ENCODE measurements at regions not wholly inside any gene's neighbourhood (a gene's known extent, or its start where the extent isn't known, plus 50 kb on each side); places are given as distances from the start of the nearest gene placed in this dataset.

- in situ Hi-C loops (cut with MboI; ENCODE audit: low pct_ligation_motif_present in 1 of 4, low pct_unique_long_range_greater_than_20kb in 1 of 4, low sequenced_read_pairs in 3 of 4), result no loop called here
- TF ChIP-seq POLR2AphosphoS5 (IDR thresholded peaks at IDR 0.05), result no peak
- TF ChIP-seq POLR2A (IDR thresholded peaks at IDR 0.05), result no peak
- TF ChIP-seq, protein P1, sequence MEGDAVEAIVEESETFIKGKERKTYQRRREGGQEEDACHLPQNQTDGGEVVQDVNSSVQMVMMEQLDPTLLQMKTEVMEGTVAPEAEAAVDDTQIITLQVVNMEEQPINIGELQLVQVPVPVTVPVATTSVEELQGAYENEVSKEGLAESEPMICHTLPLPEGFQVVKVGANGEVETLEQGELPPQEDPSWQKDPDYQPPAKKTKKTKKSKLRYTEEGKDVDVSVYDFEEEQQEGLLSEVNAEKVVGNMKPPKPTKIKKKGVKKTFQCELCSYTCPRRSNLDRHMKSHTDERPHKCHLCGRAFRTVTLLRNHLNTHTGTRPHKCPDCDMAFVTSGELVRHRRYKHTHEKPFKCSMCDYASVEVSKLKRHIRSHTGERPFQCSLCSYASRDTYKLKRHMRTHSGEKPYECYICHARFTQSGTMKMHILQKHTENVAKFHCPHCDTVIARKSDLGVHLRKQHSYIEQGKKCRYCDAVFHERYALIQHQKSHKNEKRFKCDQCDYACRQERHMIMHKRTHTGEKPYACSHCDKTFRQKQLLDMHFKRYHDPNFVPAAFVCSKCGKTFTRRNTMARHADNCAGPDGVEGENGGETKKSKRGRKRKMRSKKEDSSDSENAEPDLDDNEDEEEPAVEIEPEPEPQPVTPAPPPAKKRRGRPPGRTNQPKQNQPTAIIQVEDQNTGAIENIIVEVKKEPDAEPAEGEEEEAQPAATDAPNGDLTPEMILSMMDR (IDR thresholded peaks at IDR 0.05), result no peak
- TF ChIP-seq EP300 (IDR thresholded peaks at IDR 0.05; ENCODE audit: low read depth), result no peak
- peaks cover 51% of the 10 kb centered on the region for H3K27me3 ChIP-seq
- H3K27ac ChIP-seq, result no peak overlapping the region
- no peak overlapping the region for H3K4me3 ChIP-seq
- intact Hi-C loops (cut with DNase I; ENCODE audit: low total_unique reads), result no loop called here
- 72 to 79% methylated on average over 2 of the region's 2 CpGs for WGBS, 2 donors (ENCODE audit: low coverage in 1 of 2)
- peaks cover 0 to 4% (median 0%) of the 10 kb centered on the region in 4 donors for H3K4me1 ChIP-seq
- no peaks in the 10 kb centered on the region for H3K9me3 ChIP-seq
- H3K36me3 ChIP-seq, result no peaks in the 10 kb centered on the region
- no peak for DNase-seq
Observed at GRCh38 chr1:148355976-148356375, 127.1 kb downstream of the PPIAL4G start.

DNA sequence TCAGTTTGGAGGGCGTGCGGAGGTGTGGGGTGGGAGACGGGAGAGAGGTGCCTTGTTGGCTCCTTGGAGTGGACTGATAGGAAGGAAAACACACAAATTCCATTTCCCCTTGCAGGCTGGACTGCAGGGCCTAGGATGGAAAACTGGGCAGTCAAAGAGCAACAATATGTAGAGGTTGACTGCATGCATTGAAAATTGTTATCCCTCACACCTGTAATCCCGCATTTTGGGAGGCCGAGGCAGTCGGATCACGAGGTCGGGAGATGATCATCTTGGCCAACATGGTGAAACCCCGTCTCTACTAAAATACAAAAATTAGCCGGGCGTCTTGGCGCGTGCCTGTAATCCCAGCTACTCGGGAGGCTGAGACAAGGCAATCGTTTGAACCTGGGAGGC lies 128.2 kb downstream of the PPIAL4G start:
- H3K36me3 ChIP-seq, result no peaks in the 10 kb centered on the region

DNA sequence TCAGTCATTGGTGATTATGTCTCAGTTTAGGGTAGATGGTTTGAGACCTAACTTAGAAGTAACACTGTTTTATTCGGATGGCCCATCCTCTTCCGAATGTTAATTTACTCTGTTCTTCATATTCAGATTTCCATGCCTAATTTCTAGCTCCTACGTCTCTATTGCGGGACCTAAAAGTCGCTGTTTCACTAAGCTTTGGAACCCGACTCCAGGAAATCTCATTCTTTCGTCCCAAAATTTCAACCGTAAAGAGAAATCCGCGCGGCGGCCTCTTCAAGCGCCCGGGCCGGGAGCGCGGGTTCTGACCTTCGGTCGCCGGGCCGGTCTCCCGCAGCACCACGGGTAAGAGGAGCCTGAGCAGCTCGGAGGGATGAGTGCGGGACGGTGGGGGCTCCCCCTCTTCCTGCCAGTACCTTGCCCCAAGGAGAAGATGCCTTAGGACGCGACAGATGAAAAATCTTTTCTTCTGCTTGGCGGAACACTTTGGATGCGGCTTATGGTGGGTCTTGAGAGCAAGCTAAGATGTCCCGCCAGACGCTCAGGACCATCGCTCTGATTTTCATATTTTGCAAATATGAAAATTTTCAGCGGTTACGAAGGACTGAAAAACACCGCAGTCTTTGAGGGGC lies 128.7 kb downstream of the PPIAL4G start:
- H3K9me3 ChIP-seq, result no peaks in the 10 kb centered on the region
- no peak overlapping the region for H3K4me3 ChIP-seq
- no peaks in the 10 kb centered on the region for H3K4me1 ChIP-seq
- in situ Hi-C loops (cut with MboI; ENCODE audit: low pct_ligation_motif_present in 1 of 4, low pct_unique_long_range_greater_than_20kb in 1 of 4, low sequenced_read_pairs in 3 of 4) (no loop called here), intact Hi-C loops (cut with DNase I; ENCODE audit: low total_unique reads) (no loop called here)
- TF ChIP-seq EP300 (IDR thresholded peaks at IDR 0.05; ENCODE audit: low read depth), result no peak
- no peak for TF ChIP-seq POLR2AphosphoS5 (IDR thresholded peaks at IDR 0.05)
- TF ChIP-seq, protein P1 (IDR thresholded peaks at IDR 0.05), result no peak
- TF ChIP-seq POLR2A (IDR thresholded peaks at IDR 0.05), result no peak
- H3K36me3 ChIP-seq, result no peaks in the 10 kb centered on the region
- DNase-seq, result no peak
- no peak overlapping the region for H3K27ac ChIP-seq
- peaks cover 49% of the 10 kb centered on the region for H3K27me3 ChIP-seq
- WGBS, 2 donors (ENCODE audit: low coverage in 1 of 2), result 22 to 57% methylated on average over 7 to 36 of the region's 36 CpGs

More for the DNA sequence above, 128.2 kb downstream of the PPIAL4G start:
- DNase-seq, result no peak
- H3K27ac ChIP-seq, result no peak overlapping the region
- H3K27me3 ChIP-seq, result peaks cover 47% of the 10 kb centered on the region
- no peaks in the 10 kb centered on the region for H3K9me3 ChIP-seq
- intact Hi-C loops (cut with DNase I; ENCODE audit: low total_unique reads) (no loop called here), in situ Hi-C loops (cut with MboI; ENCODE audit: low pct_ligation_motif_present in 1 of 4, low pct_unique_long_range_greater_than_20kb in 1 of 4, low sequenced_read_pairs in 3 of 4) (no loop called here)
- TF ChIP-seq POLR2AphosphoS5 (IDR thresholded peaks at IDR 0.05), result no peak
- TF ChIP-seq, protein P1 (IDR thresholded peaks at IDR 0.05), result no peak
- TF ChIP-seq EP300 (IDR thresholded peaks at IDR 0.05; ENCODE audit: low read depth), result no peak
- no peak for TF ChIP-seq POLR2A (IDR thresholded peaks at IDR 0.05)
- H3K4me1 ChIP-seq, result no peaks in the 10 kb centered on the region
- WGBS, 2 donors (ENCODE audit: low coverage in 1 of 2), result 47 to 83% methylated on average over 2 to 15 of the region's 15 CpGs
- no peak overlapping the region for H3K4me3 ChIP-seq

GRCh38 chr1:148353461-148354283 lies 129.4 kb downstream of the PPIAL4G start:
- Histone ChIP-seq H3K9me3 (no peaks in the 10 kb centered on the region), H3K36me3 (no peaks in the 10 kb centered on the region), H3K27me3 (peaks cover 54% of the 10 kb centered on the region), H3K4me1 (no peaks in the 10 kb centered on the region), H3K27ac (no peak overlapping the region), H3K4me3 (no peak overlapping the region)
- WGBS, 2 donors (ENCODE audit: low coverage in 1 of 2), result 63 to 66% methylated on average over 7 to 31 of the region's 31 CpGs
- no peak for DNase-seq
- in situ Hi-C loops (cut with MboI; ENCODE audit: low pct_ligation_motif_present in 1 of 4, low pct_unique_long_range_greater_than_20kb in 1 of 4, low sequenced_read_pairs in 3 of 4), result no loop called here
- intact Hi-C loops (cut with DNase I; ENCODE audit: low total_unique reads), result no loop called here
- TF ChIP-seq EP300 (IDR thresholded peaks at IDR 0.05; ENCODE audit: low read depth), result no peak
- TF ChIP-seq, protein P1 (IDR thresholded peaks at IDR 0.05), result no peak
- TF ChIP-seq POLR2A (IDR thresholded peaks at IDR 0.05), result no peak
- no peak for TF ChIP-seq POLR2AphosphoS5 (IDR thresholded peaks at IDR 0.05)

Measured in transverse colon (tissue), 4 donors.